HepG2 (cell line): ENCODE measurements at regions not wholly inside any gene's neighbourhood (a gene's known extent, or its start where the extent isn't known, plus 50 kb on each side); places are given as distances from the start of the nearest gene placed in this dataset.

Source experiments
- DPF2 ChIP-seq: sonication (generic); formaldehyde crosslinking; IDR thresholded peaks from 2 replicates; pipeline ENCODE4 v1.4.0; 2020; ENCODE audit warnings: mild to moderate bottlenecking, low read depth, missing genetic modification reagents, borderline replicate concordance
- GATAD1 ChIP-seq: IDR thresholded peaks from 2 replicates; pipeline ENCODE4 v1.6.1; 2016; ENCODE audit warnings: missing genetic modification reagents, missing compliant biosample characterization
- MEIS2 ChIP-seq: sonication (generic); formaldehyde crosslinking; IDR thresholded peaks from 2 replicates; pipeline ENCODE4 v1.9.0; 2021; ENCODE audit warnings: mild to moderate bottlenecking, missing genetic modification reagents
- MLX ChIP-seq: IDR thresholded peaks from 2 replicates; pipeline ENCODE4 v1.6.1; 2016
- NBN ChIP-seq: fragments of 450-650 bp; conservative IDR thresholded peaks from 2 replicates; pipeline ENCODE4 v1.6.1; 2017
- NPAS2 ChIP-seq: sonication (generic); formaldehyde crosslinking; IDR thresholded peaks from 2 replicates; pipeline ENCODE4 v1.8.0; 2022; ENCODE audit warnings: mild to moderate bottlenecking, missing genetic modification reagents, borderline replicate concordance
- PRMT3 ChIP-seq: sonication (generic); formaldehyde crosslinking; IDR thresholded peaks from 2 replicates; pipeline ENCODE4 v1.8.1; 2022; ENCODE audit warnings: low read depth, mild to moderate bottlenecking, moderate library complexity, missing genetic modification reagents, borderline replicate concordance
- PRPF4 ChIP-seq: fragments of 200-400 bp; formaldehyde crosslinking; IDR thresholded peaks from 2 replicates; pipeline ENCODE4 v1.6.1; 2016; ENCODE audit warnings: low read length, low read depth; ENCODE audit not compliant: poor library complexity, severe bottlenecking
- SOX6 ChIP-seq, 2 experiments: fragments of 450-650 bp in 1 of 2; sonication (generic) in 1 of 2; formaldehyde crosslinking in 1 of 2; IDR thresholded peaks; 2 replicates each; pipeline versions ENCODE4 v1.4.0 to v1.6.1; 2017 to 2020; ENCODE audit warnings: antibody characterized with exemption in 1 of 2, mild to moderate bottlenecking in 1 of 2, missing genetic modification reagents in 1 of 2
- SRSF4 ChIP-seq: fragments of 200-400 bp; formaldehyde crosslinking; IDR thresholded peaks from one replicate; pipeline ENCODE4 v1.6.1; 2018; ENCODE audit warnings: mild to moderate bottlenecking, low read depth, low read length, moderate library complexity; ENCODE audit not compliant: poor library complexity, severe bottlenecking
- YEATS2 ChIP-seq: sonication (generic); formaldehyde crosslinking; IDR thresholded peaks from 2 replicates; pipeline ENCODE4 v1.4.0; 2020; ENCODE audit warnings: missing genetic modification reagents, borderline replicate concordance
- ZNF367 ChIP-seq: sonication (generic); formaldehyde crosslinking; IDR thresholded peaks from 2 replicates; pipeline ENCODE4 v1.4.0; 2020; ENCODE audit warnings: missing genetic modification reagents, borderline replicate concordance
- ZNF546 ChIP-seq: sonication (generic); formaldehyde crosslinking; conservative IDR thresholded peaks from 2 replicates; pipeline ENCODE4 v1.8.1; 2023; ENCODE audit warnings: mild to moderate bottlenecking, missing genetic modification reagents
- ZNF749 ChIP-seq: sonication (generic); formaldehyde crosslinking; IDR thresholded peaks from 2 replicates; pipeline ENCODE4 v1.8.0; 2022; ENCODE audit warnings: mild to moderate bottlenecking, missing genetic modification reagents, moderate library complexity, borderline replicate concordance
- ZNF770 ChIP-seq: sonication (generic); formaldehyde crosslinking; IDR thresholded peaks from 2 replicates; pipeline ENCODE4 v1.5.0; 2020; ENCODE audit warnings: mild to moderate bottlenecking, missing genetic modification reagents
- ZSCAN30 ChIP-seq: sonication (generic); formaldehyde crosslinking; IDR thresholded peaks from 2 replicates; pipeline ENCODE4 v1.5.0; 2020; ENCODE audit warnings: mild to moderate bottlenecking, missing genetic modification reagents
- TF ChIP-seq, protein P1 (sequence below): sonication (generic); formaldehyde crosslinking; IDR thresholded peaks from 2 replicates; pipeline ENCODE4 v1.9.0; 2021; ENCODE audit warnings: missing genetic modification reagents, mild to moderate bottlenecking, borderline replicate concordance
- TF ChIP-seq, protein P2 (sequence below): sonication (generic); formaldehyde crosslinking; IDR thresholded peaks from 2 replicates; pipeline ENCODE4 v1.4.0; 2020; ENCODE audit warnings: mild to moderate bottlenecking, missing genetic modification reagents, borderline replicate concordance
- TF ChIP-seq, protein P3 (sequence below): sonication (generic); formaldehyde crosslinking; IDR thresholded peaks from 2 replicates; pipeline ENCODE4 v1.5.0; 2020; ENCODE audit warnings: mild to moderate bottlenecking, missing genetic modification reagents

DNA sequence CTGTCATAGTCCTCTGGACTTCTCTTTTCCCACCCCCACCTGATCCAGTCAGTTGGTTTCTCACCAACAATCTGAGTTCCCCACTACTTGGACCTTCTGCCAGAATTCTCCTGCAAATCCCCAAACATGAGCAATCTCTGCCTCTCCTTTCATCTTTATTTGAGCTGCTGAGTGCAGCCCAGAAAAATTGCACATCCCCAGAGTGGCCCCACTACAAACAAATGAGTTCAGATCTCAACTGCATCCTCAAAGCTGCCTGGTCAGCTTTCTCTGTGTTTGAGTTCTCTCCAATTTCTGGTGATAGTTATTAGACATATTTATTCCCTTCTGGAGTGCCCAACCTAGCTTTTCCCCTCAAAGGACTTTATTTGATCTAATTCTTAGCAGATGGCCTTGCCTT lies 102.2 kb downstream of the PSAT1 start (continued):
- TF ChIP-seq SRSF4, result no peak
- no peak for TF ChIP-seq ZNF546
- TF ChIP-seq ZNF749 (CRISPR knock-in tag), result no peak
- no peak for TF ChIP-seq ZSCAN30
- no peak for TF ChIP-seq PRMT3 (CRISPR knock-in tag)
- TF ChIP-seq MEIS2, result no peak
- TF ChIP-seq, protein P1, sequence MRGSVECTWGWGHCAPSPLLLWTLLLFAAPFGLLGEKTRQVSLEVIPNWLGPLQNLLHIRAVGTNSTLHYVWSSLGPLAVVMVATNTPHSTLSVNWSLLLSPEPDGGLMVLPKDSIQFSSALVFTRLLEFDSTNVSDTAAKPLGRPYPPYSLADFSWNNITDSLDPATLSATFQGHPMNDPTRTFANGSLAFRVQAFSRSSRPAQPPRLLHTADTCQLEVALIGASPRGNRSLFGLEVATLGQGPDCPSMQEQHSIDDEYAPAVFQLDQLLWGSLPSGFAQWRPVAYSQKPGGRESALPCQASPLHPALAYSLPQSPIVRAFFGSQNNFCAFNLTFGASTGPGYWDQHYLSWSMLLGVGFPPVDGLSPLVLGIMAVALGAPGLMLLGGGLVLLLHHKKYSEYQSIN, result no peak
- TF ChIP-seq ZNF770 (CRISPR knock-in tag), result no peak
- no peak for TF ChIP-seq PRPF4
- TF ChIP-seq NPAS2, result no peak
- TF ChIP-seq, protein P2, sequence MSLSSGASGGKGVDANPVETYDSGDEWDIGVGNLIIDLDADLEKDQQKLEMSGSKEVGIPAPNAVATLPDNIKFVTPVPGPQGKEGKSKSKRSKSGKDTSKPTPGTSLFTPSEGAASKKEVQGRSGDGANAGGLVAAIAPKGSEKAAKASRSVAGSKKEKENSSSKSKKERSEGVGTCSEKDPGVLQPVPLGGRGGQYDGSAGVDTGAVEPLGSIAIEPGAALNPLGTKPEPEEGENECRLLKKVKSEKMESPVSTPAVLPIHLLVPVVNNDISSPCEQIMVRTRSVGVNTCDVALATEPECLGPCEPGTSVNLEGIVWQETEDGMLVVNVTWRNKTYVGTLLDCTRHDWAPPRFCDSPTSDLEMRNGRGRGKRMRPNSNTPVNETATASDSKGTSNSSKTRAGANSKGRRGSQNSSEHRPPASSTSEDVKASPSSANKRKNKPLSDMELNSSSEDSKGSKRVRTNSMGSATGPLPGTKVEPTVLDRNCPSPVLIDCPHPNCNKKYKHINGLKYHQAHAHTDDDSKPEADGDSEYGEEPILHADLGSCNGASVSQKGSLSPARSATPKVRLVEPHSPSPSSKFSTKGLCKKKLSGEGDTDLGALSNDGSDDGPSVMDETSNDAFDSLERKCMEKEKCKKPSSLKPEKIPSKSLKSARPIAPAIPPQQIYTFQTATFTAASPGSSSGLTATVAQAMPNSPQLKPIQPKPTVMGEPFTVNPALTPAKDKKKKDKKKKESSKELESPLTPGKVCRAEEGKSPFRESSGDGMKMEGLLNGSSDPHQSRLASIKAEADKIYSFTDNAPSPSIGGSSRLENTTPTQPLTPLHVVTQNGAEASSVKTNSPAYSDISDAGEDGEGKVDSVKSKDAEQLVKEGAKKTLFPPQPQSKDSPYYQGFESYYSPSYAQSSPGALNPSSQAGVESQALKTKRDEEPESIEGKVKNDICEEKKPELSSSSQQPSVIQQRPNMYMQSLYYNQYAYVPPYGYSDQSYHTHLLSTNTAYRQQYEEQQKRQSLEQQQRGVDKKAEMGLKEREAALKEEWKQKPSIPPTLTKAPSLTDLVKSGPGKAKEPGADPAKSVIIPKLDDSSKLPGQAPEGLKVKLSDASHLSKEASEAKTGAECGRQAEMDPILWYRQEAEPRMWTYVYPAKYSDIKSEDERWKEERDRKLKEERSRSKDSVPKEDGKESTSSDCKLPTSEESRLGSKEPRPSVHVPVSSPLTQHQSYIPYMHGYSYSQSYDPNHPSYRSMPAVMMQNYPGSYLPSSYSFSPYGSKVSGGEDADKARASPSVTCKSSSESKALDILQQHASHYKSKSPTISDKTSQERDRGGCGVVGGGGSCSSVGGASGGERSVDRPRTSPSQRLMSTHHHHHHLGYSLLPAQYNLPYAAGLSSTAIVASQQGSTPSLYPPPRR (CRISPR knock-in tag), result no peak
- TF ChIP-seq, protein P3, sequence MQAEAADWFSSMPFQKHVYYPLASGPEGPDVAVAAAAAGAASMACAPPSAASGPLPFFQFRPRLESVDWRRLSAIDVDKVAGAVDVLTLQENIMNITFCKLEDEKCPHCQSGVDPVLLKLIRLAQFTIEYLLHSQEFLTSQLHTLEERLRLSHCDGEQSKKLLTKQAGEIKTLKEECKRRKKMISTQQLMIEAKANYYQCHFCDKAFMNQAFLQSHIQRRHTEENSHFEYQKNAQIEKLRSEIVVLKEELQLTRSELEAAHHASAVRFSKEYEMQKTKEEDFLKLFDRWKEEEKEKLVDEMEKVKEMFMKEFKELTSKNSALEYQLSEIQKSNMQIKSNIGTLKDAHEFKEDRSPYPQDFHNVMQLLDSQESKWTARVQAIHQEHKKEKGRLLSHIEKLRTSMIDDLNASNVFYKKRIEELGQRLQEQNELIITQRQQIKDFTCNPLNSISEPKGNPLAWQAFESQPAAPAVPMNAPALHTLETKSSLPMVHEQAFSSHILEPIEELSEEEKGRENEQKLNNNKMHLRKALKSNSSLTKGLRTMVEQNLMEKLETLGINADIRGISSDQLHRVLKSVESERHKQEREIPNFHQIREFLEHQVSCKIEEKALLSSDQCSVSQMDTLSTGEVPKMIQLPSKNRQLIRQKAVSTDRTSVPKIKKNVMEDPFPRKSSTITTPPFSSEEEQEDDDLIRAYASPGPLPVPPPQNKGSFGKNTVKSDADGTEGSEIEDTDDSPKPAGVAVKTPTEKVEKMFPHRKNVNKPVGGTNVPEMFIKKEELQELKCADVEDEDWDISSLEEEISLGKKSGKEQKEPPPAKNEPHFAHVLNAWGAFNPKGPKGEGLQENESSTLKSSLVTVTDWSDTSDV, result no peak
- TF ChIP-seq YEATS2 (CRISPR knock-in tag), result no peak
- TF ChIP-seq SOX6 (IDR thresholded peaks at IDR 0.05), result no peak
- TF ChIP-seq SOX6 (CRISPR knock-in tag; IDR thresholded peaks at IDR 0.05), result peak; percentile 41; the same call in 1 of the 2 replicates
- TF ChIP-seq GATAD1 (CRISPR knock-in tag), result no peak
- TF ChIP-seq DPF2, result no peak
- TF ChIP-seq MLX (CRISPR knock-in tag), result no peak
- no peak for TF ChIP-seq NBN
- TF ChIP-seq ZNF367 (CRISPR knock-in tag), result no peak
